NCI-H446 (cell line): ENCODE measurements at regions not wholly inside any gene's neighbourhood (a gene's known extent, or its start where the extent isn't known, plus 50 kb on each side); places are given as distances from the start of the nearest gene placed in this dataset.
A peak's percentile ranks its signal among the peaks of the same experiment; 100 is the strongest.
"Not testable (repeated sequence)": the region's sequence is repeated elsewhere in the genome, so short reads cannot be mapped to it uniquely, and the experiment has no call there.

Experiments
- DNase-seq, 2 experiments: peaks; one replicate each; lab custom pipeline; 2025; lab: John Stamatoyannopoulos, UW

- no peak for DNase-seq
Measured at GRCh38 chr2:14988600-14988999, 356.1 kb downstream of the LRATD1 start.

DNA sequence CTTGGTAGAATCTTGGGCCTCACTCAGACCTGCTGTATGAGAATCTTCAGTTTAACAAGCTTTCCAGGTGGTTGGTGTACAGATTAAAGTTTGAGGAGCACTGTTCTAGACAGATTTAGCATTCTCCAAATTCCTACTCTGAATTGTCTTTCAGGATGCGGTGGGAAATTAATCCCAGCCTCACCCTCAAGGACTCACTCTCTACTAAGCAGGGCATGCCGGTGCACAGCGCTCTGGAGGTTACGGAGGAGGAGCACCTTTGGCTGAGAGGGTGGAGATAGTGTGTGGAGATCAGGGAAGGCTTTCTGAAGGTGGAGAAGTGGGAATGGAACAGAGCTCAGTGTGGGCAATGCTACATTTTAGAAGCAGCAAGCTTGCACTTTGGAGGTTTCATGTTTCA lies 359.2 kb downstream of the LRATD1 start:
- DNase-seq = no peak

GRCh38 chr2:14994721-14995120 lies 362.2 kb downstream of the LRATD1 start:
- DNase-seq = no peak

GRCh38 chr2:14996351-14997014 lies 364.0 kb downstream of the LRATD1 start:
- DNase-seq = peak in 1 of 2 experiments; percentile 27

DNA sequence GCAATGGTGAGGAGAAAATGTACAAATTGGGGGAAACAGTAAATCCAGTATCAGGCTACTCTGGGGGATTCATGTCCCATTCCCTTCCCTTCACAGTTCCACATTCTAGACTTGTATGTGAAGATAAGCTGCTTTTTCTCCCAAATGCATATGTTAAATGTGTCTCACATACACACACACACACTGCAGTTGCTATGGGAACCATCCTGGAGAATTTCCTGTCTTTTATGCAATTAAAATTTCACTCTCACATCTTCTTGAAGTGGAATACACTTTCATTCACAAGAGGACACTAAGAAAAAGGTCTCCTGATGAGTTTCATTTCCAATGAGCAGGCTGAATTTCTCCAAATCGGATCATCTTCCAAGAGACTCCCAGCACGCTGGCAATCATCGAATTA lies 366.0 kb downstream of the LRATD1 start:
- no peak for DNase-seq

DNA sequence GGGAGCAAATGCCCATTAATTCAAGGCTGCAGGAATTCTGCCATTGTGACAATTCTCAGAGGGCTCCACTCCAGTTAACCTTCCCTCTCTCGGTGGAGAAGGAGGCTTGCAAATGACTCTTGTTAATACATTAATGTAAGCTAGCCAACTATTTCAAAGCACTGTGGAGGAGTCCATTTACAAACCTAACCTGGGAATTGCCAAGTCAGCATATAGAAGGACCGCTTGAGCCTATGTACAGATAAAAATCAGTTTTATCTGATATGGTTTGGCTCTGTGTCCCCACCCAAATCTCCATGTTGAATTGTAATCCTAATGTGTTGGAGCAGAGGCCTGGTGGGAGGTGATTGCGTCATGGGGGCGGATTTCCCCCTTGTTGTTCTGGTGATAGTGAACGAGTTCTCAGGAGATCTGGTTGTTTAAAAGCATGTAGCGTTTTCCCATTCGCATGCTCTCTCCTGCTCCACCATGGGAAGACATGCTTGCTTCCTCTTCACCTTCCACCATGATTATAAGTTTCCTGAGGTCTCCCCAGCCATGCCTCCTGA lies 366.7 kb downstream of the LRATD1 start:
- DNase-seq = no peak

GRCh38 chr2:15002519-15002918 lies 370.0 kb downstream of the LRATD1 start:
- DNase-seq = not testable (repeated sequence)

GRCh38 chr2:15006667-15007066 lies 374.1 kb downstream of the LRATD1 start:
- no peak for DNase-seq

DNA sequence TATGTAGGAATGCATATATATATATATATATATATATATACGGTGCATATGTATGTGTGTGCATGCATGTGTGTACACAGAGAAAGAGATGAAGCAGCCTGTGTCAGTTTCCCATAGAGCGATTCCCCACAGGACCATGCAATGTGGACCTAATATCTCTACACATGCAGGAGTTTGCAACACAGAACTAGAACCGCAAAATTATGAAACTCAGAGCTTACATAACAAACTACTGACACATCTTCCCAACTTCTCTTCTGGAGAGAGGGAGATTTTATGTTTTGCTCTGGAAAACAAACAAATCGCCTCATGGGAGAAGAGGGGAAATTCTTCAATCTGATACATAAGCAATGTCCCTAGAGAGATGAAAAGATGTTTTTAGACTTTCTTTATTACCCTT lies 377.2 kb downstream of the LRATD1 start:
- no peak for DNase-seq

DNA sequence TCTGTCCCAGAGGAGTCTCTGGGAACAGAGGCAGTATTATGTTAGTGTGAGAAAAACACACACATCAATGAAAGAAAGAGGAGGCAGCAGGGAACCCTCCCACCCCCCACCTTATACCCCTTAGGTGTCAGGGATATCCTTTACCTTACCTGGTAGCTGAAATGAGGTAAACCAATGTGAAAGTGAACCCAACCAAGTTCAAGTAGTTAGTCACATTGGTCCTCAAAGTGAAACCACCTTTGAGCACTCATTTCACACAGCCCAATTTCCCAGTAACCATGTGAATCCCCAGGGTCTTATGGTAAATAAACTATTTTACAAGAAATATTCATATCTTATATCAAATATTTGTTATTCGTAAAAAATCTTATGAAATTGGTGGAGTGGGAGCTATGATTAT lies 377.8 kb downstream of the LRATD1 start:
- no peak for DNase-seq

- DNase-seq = no peak
Measured at GRCh38 chr2:15018814-15019213, 386.3 kb downstream of the LRATD1 start.

DNA sequence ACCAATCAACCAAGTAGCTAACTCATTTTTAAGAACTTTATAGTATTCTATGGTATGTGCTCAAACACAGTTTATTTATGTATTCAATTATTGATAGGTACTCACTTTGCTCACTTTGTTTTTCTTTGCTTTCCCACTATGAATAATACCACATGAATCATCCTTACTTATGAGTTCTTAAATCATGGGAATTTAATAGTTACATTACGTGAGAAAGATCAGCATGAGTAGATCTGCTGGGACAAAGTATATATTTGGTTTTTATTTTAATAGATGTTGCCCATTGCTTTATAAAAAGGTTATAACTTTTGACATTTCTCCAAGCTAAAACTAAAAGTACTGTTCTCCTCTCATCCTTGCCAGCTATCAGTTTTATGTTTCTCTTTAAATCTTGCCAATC lies 390.7 kb downstream of the LRATD1 start:
- DNase-seq = no peak

- DNase-seq = no peak
Measured at GRCh38 chr2:15028406-15028805, 395.9 kb downstream of the LRATD1 start.

DNA sequence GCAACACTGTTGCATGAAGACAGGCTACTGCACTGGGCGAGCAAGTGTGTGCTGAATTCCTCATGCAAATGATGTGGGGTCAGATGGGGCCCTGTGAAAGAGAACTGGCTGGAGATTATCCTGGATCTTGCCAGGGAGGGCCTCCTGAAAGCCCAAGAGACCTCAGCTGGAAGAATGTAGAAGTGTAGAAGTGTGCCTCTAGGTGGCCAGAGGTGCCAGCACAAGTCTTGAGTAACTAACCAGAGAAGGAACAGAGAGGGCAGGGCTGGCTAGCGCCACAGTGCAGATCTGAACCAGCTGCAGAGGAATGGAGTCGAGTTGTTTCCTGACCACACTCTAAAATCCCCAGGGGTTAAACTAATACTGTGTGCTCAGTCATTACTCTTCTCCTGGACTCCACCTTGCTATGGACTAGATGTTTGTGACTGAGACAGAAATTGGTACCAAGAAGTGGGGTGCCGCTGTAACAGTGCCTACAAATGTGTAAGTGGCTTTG lies 399.3 kb downstream of the LRATD1 start:
- no peak for DNase-seq

- DNase-seq = no peak
Measured at GRCh38 chr2:15034246-15034645, 401.7 kb downstream of the LRATD1 start.

DNA sequence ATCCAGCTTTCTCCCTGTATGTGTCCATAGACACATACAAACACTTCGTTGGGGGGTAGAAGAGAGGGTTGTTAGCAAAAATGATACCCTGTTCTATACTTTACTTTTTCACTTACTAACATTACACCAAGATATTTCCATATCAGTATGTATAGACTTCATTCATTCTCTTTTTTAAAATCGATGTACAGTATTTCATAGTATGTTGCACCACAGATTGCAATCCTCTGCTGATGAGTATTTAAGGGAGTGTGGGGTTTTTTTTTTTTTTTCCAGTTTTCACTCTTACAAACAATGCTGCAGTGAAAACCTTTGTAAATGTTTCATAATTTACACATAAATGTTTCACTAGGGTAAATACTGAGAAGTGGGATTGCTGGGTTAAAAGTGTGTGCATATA lies 402.3 kb downstream of the LRATD1 start:
- DNase-seq = no peak

GRCh38 chr2:15038366-15039364 lies 406.1 kb downstream of the LRATD1 start:
- peak in 1 of 2 experiments; percentile 12 for DNase-seq

- DNase-seq = peak; percentile 75 to 86
Measured at GRCh38 chr2:15040429-15041084, 408.0 kb downstream of the LRATD1 start.

DNA sequence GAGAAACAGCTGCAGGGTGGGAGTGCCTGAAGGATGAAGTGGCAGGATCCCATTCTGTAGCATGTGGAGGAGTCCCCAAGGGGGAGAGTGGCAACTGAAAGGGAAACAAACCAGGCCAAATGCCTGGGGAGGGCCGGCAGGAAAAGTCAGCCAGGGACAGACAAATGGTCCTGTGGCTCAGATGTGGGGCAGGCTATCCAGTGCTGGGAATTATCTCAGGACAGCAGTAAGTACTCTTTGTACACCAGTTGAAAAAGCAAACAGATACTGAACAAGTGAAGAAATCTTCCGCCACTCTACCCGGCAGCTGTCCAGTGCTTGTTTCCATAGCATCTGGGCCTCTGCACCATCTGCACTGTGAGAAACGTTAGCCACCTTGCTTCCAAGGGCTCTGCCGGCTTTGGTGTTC lies 408.9 kb downstream of the LRATD1 start:
- peak; percentile 7 to 62 for DNase-seq

- peak; percentile 83 to 87 for DNase-seq
Measured at GRCh38 chr2:15042801-15043217, 410.3 kb downstream of the LRATD1 start.

- DNase-seq = peak in 1 of 2 experiments; percentile 29
Measured at GRCh38 chr2:15043336-15044058, 411.0 kb downstream of the LRATD1 start.
